H1 (cell line): ENCODE measurements at regions not wholly inside any gene's neighbourhood (a gene's known extent, or its start where the extent isn't known, plus 50 kb on each side); places are given as distances from the start of the nearest gene placed in this dataset.

Source experiments
- CTCF ChIA-PET: fragments of 300-600 bp; sonication (Branson Sonifier 250); formaldehyde crosslinking; loops from one replicate; lab custom pipeline; 2021; ENCODE audit not compliant: partially characterized antibody; lab: Charles Lee
- POLR2A ChIA-PET: fragments of 300-600 bp; sonication (Branson Sonifier 250); formaldehyde crosslinking; loops from one replicate; lab custom pipeline; 2021; ENCODE audit warnings: inconsistent platforms; ENCODE audit not compliant: partially characterized antibody; lab: Charles Lee
- DNase-seq, 2 experiments: peaks; one replicate each; pipeline versions ENCODE4 v3.0.0 to v3.0.0-alpha.2; 2010 to 2022; ENCODE audit warnings: low spot score in 2 of 2, low read depth in 1 of 2, mixed read lengths in 1 of 2
- FAIRE-seq: peaks from 2 replicates; lab custom pipeline; 2011; peaks lifted over from hg19 to GRCh38; lab: Jason Lieb, UNC
- H2AFZ ChIP-seq: 2 replicates; pipeline ENCODE4 v1.8.1; 2012; ENCODE audit warnings: low read length, inconsistent platforms
- H2AK5ac ChIP-seq: 2 replicates; pipeline ENCODE4 v1.6.1; 2013; ENCODE audit warnings: low read depth, low read length
- H2BK120ac ChIP-seq: replicated peaks from 2 replicates; pipeline ENCODE3; 2013; ENCODE audit warnings: low read depth, low read length, inconsistent platforms
- H2BK12ac ChIP-seq: 2 replicates; pipeline ENCODE4 v1.6.1; 2013; ENCODE audit warnings: low read depth, low read length
- H2BK15ac ChIP-seq: 2 replicates; pipeline ENCODE4 v1.6.1; 2013; ENCODE audit warnings: low read length
- H2BK20ac ChIP-seq: 2 replicates; pipeline ENCODE4 v1.6.1; 2013; ENCODE audit warnings: low read length
- H2BK5ac ChIP-seq: 2 replicates; pipeline ENCODE4 v1.6.1; 2013; ENCODE audit warnings: low read depth, low read length
- H3K14ac ChIP-seq: 2 replicates; pipeline ENCODE4 v1.6.1; 2013; ENCODE audit warnings: inconsistent platforms; ENCODE audit not compliant: insufficient read length
- H3K18ac ChIP-seq: 2 replicates; pipeline ENCODE4 v1.6.1; 2013; ENCODE audit warnings: low read length; ENCODE audit errors: extremely low read depth
- H3K23ac ChIP-seq: 2 replicates; pipeline ENCODE4 v1.6.1; 2013; ENCODE audit warnings: inconsistent platforms; ENCODE audit not compliant: insufficient read length
- H3K23me2 ChIP-seq: 2 replicates; pipeline ENCODE4 v1.6.1; 2013; ENCODE audit warnings: low read depth, low read length
- H3K27ac ChIP-seq: 2 replicates; pipeline ENCODE4 v1.6.1; 2011; ENCODE audit warnings: low read depth, low read length, inconsistent platforms
- H3K27me3 ChIP-seq, 4 experiments: replicated peaks in 1 of 4; 1 replicate in 1 of 4; 2 replicates in 3 of 4; pipeline versions ENCODE4 v1.6.1 to v1.8.1; 2011 to 2013; ENCODE audit warnings: low read length in 3 of 4, mild to moderate bottlenecking in 3 of 4, inconsistent platforms in 2 of 4, mixed read lengths in 2 of 4, moderate library complexity in 1 of 4; ENCODE audit not compliant: control insufficient read depth in 3 of 4, insufficient read depth in 3 of 4; ENCODE audit errors: extremely low read depth in 1 of 4
- H3K36me3 ChIP-seq, 4 experiments: 2 replicates each; pipeline versions ENCODE4 v1.6.1 to v1.8.1; 2011 to 2013; ENCODE audit warnings: mild to moderate bottlenecking in 4 of 4, low read length in 3 of 4, moderate library complexity in 2 of 4, control low read depth in 1 of 4, inconsistent platforms in 1 of 4; ENCODE audit not compliant: insufficient read depth in 4 of 4, control insufficient read depth in 2 of 4
- H3K4ac ChIP-seq: replicated peaks from 2 replicates; pipeline ENCODE3; 2013; ENCODE audit warnings: low read length, low read depth, mixed read lengths, inconsistent platforms; ENCODE audit not compliant: insufficient read length
- H3K4me1 ChIP-seq, 4 experiments: replicated peaks in 1 of 4; 1 replicate in 1 of 4; 2 replicates in 3 of 4; pipeline versions ENCODE4 v1.6.1 to v1.8.1; 2011 to 2013; ENCODE audit warnings: low read length in 3 of 4, inconsistent platforms in 2 of 4, mixed read lengths in 1 of 4; ENCODE audit not compliant: insufficient read depth in 4 of 4, control insufficient read depth in 3 of 4
- H3K4me2 ChIP-seq, 2 experiments: 2 replicates each; pipeline versions ENCODE4 v1.6.1 to v1.8.1; 2011 to 2013; ENCODE audit warnings: low read depth in 2 of 2, low read length in 2 of 2, control low read depth in 1 of 2, inconsistent platforms in 1 of 2, mild to moderate bottlenecking in 1 of 2; ENCODE audit not compliant: insufficient read depth in 1 of 2
- H3K4me3 ChIP-seq, 4 experiments: fragments of 200-600, 300-600 bp in 1 of 4; sonication (generic), shearing (Covaris generic), sonication (Bioruptor Twin) in 1 of 4; 2 replicates each; pipeline versions ENCODE4 v1.5.1 to v1.8.1; 2011 to 2016; ENCODE audit warnings: low read length in 4 of 4, low read depth in 3 of 4, control low read depth in 2 of 4, inconsistent platforms in 2 of 4, mild to moderate bottlenecking in 2 of 4, mixed read lengths in 1 of 4, moderate library complexity in 1 of 4; ENCODE audit not compliant: insufficient read depth in 2 of 4; ENCODE audit errors: extremely low read depth in 1 of 4
- H3K56ac ChIP-seq: replicated peaks from 2 replicates; pipeline ENCODE3; 2013; ENCODE audit warnings: low read depth, mild to moderate bottlenecking, mixed read lengths, low read length, inconsistent platforms; ENCODE audit not compliant: insufficient read length
- H3K79me1 ChIP-seq: 2 replicates; pipeline ENCODE4 v1.6.1; 2013; ENCODE audit warnings: low read depth, low read length, control low read depth
- H3K79me2 ChIP-seq, 2 experiments: 2 replicates each; pipeline versions ENCODE4 v1.6.1 to v1.8.1; 2012 to 2013; ENCODE audit warnings: low read length in 2 of 2, mild to moderate bottlenecking in 2 of 2, inconsistent platforms in 1 of 2; ENCODE audit not compliant: insufficient read depth in 2 of 2, control insufficient read depth in 1 of 2
- H3K9ac ChIP-seq, 4 experiments: replicated peaks in 1 of 4; 1 replicate in 1 of 4; 2 replicates in 3 of 4; pipeline versions ENCODE4 v1.6.1 to v1.8.1; 2011 to 2013; ENCODE audit warnings: low read depth in 3 of 4, low read length in 3 of 4, control low read depth in 2 of 4, mild to moderate bottlenecking in 2 of 4, moderate library complexity in 2 of 4, inconsistent platforms in 1 of 4; ENCODE audit errors: extremely low read depth in 1 of 4
- H3K9me3 ChIP-seq, 2 experiments: 2 replicates each; pipeline versions ENCODE4 v1.6.1 to v1.8.1; 2012 to 2013; ENCODE audit warnings: mild to moderate bottlenecking in 2 of 2, moderate library complexity in 2 of 2, control low read depth in 1 of 2, inconsistent platforms in 1 of 2, low read depth in 1 of 2, low read length in 1 of 2, mixed read lengths in 1 of 2; ENCODE audit not compliant: insufficient read depth in 2 of 2
- H4K20me1 ChIP-seq, 2 experiments: replicated peaks in 1 of 2; 2 replicates each; pipeline versions ENCODE3 to v1.8.1; 2011 to 2013; ENCODE audit warnings: inconsistent platforms in 2 of 2, low read length in 2 of 2, mild to moderate bottlenecking in 1 of 2; ENCODE audit not compliant: insufficient read depth in 2 of 2, control insufficient read depth in 1 of 2
- H4K5ac ChIP-seq: 2 replicates; pipeline ENCODE4 v1.6.1; 2013; ENCODE audit warnings: low read length, low read depth, mixed read lengths, inconsistent platforms; ENCODE audit not compliant: insufficient read length
- H4K8ac ChIP-seq: 2 replicates; pipeline ENCODE4 v1.8.0; 2013; ENCODE audit warnings: mild to moderate bottlenecking, moderate library complexity, low read length, inconsistent platforms; ENCODE audit not compliant: insufficient read depth; ENCODE audit errors: extremely low read depth
- H4K91ac ChIP-seq: replicated peaks from 2 replicates; pipeline ENCODE3; 2013; ENCODE audit warnings: low read length, mixed read lengths, inconsistent platforms; ENCODE audit not compliant: insufficient read length
- BRCA1 ChIP-seq: IDR thresholded peaks from 2 replicates; pipeline ENCODE4 v1.6.1; 2012; ENCODE audit warnings: low read depth, low read length, improper control_type of control experiment
- CBX8 ChIP-seq: fragments of 300-800, 300-1000 bp; sonication (generic); IDR thresholded peaks from 2 replicates; pipeline ENCODE4 v1.7.1; 2016; ENCODE audit warnings: low read depth, low read length, borderline replicate concordance
- FOSL1 ChIP-seq: IDR thresholded peaks from 2 replicates; pipeline ENCODE4 v1.6.1; 2011; ENCODE audit warnings: mild to moderate bottlenecking, low read depth, low read length, moderate library complexity; ENCODE audit not compliant: insufficient read depth
- GTF2F1 ChIP-seq: IDR thresholded peaks from 2 replicates; pipeline ENCODE4 v1.6.1; 2012; ENCODE audit warnings: low read depth, low read length, improper control_type of control experiment, borderline replicate concordance
- MAX ChIP-seq: IDR thresholded peaks from 2 replicates; pipeline ENCODE4 v1.6.1; 2012; ENCODE audit warnings: inconsistent platforms
- USF2 ChIP-seq: IDR thresholded peaks from 2 replicates; pipeline ENCODE4 v1.6.1; 2011; ENCODE audit warnings: low read length, improper control_type of control experiment
- WGBS, 2 experiments: shearing (Covaris generic) in 1 of 2; methylation state at CpG; one replicate each; pipeline versions ENCODE4 v1.1.6 to v1.1.7; 2013 to 2015; ENCODE audit warnings: low lambda C conversion rate in 2 of 2, mixed read lengths in 2 of 2, inconsistent platforms in 1 of 2, low coverage in 1 of 2, missing lambda C conversion rate in 1 of 2; ENCODE audit not compliant: insufficient replicate concordance in 2 of 2, insufficient coverage in 1 of 2, insufficient read length in 1 of 2; ENCODE audit errors: extremely low coverage in 1 of 2, missing lambda C conversion rate in 1 of 2; 5-methylcytosine and 5-hydroxymethylcytosine counted together
- TF ChIP-seq, protein P1 (sequence below), 3 experiments: IDR thresholded peaks; 1 replicate in 2 of 3; 2 replicates in 1 of 3; pipeline versions ENCODE4 v1.5.1 to v1.6.1; 2011; ENCODE audit warnings: low read length in 3 of 3, mild to moderate bottlenecking in 3 of 3, inconsistent platforms in 2 of 3, low read depth in 1 of 3, moderate library complexity in 1 of 3; ENCODE audit not compliant: insufficient read depth in 1 of 3; ENCODE audit errors: control extremely low read depth in 1 of 3

DNA sequence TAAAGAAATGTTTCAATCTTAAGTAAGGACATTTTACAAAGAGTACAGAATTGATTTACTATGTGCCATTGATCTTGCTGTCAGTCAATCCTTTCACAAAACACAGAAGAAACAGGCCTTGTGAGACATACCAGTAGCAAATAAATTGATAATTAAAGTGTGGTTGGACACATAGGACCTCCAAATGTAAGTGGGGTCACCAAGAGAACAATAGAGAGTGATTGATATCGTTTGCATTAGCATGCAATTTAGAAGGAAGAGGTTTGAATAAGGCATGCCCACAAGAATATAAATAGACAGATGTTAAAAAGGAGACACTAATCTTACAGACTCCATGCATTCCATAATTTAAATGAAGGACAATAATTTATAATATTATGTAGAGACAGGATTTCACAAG is 1628.3 kb downstream of the PCDH9 start:
- no peak overlapping the region for H4K91ac ChIP-seq
- H3K9me3 ChIP-seq, result no peaks in the 10 kb centered on the region
- H3K4me1 ChIP-seq, result no peaks in the 10 kb centered on the region
- H2BK5ac ChIP-seq, result no peak overlapping the region
- no peak overlapping the region for H4K8ac ChIP-seq
- H2AK5ac ChIP-seq, result no peak overlapping the region
- DNase-seq (no peak), FAIRE-seq (no peak)
- H3K4ac ChIP-seq, result no peak overlapping the region
- H3K79me1 ChIP-seq, result no peaks in the 10 kb centered on the region
- no peaks in the 10 kb centered on the region for H3K79me2 ChIP-seq
- no peaks in the 10 kb centered on the region for H3K27me3 ChIP-seq
- H3K27ac ChIP-seq, result no peak overlapping the region
- H3K14ac ChIP-seq, result no peak overlapping the region
- no peak overlapping the region for H3K18ac ChIP-seq
- CTCF ChIA-PET, result no interaction called here
- no peak overlapping the region for H2BK15ac ChIP-seq
- no peak overlapping the region for H3K4me3 ChIP-seq
- no peak for TF ChIP-seq USF2
- TF ChIP-seq CBX8, result no peak
- TF ChIP-seq, protein P1, sequence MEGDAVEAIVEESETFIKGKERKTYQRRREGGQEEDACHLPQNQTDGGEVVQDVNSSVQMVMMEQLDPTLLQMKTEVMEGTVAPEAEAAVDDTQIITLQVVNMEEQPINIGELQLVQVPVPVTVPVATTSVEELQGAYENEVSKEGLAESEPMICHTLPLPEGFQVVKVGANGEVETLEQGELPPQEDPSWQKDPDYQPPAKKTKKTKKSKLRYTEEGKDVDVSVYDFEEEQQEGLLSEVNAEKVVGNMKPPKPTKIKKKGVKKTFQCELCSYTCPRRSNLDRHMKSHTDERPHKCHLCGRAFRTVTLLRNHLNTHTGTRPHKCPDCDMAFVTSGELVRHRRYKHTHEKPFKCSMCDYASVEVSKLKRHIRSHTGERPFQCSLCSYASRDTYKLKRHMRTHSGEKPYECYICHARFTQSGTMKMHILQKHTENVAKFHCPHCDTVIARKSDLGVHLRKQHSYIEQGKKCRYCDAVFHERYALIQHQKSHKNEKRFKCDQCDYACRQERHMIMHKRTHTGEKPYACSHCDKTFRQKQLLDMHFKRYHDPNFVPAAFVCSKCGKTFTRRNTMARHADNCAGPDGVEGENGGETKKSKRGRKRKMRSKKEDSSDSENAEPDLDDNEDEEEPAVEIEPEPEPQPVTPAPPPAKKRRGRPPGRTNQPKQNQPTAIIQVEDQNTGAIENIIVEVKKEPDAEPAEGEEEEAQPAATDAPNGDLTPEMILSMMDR (IDR thresholded peaks at IDR 0.05; ENCODE audit: control extremely low read depth in 1 of 3, insufficient read depth in 1 of 3, low read depth in 1 of 3, low read length in 3 of 3), result no peak
- no peak for TF ChIP-seq BRCA1
- no peak for TF ChIP-seq GTF2F1
- no peak for TF ChIP-seq MAX
- TF ChIP-seq FOSL1, result no peak
- no peaks in the 10 kb centered on the region for H4K20me1 ChIP-seq
- H3K4me2 ChIP-seq, result no peak overlapping the region
- H3K9ac ChIP-seq, result no peak overlapping the region
- H3K23me2 ChIP-seq, result no peaks in the 10 kb centered on the region
- H3K56ac ChIP-seq, result no peak overlapping the region
- no peak overlapping the region for H2BK12ac ChIP-seq
- H3K36me3 ChIP-seq, result no peaks in the 10 kb centered on the region
- no peak overlapping the region for H2BK20ac ChIP-seq
- 96% methylated on average over 1 of the region's 1 CpG; no CpG with 5 or more reads in 1 of the 2 experiments for WGBS, 2 experiments
- H4K5ac ChIP-seq, result no peak overlapping the region
- H3K23ac ChIP-seq, result no peak overlapping the region
- POLR2A ChIA-PET, result no interaction called here
- H2BK120ac ChIP-seq, result no peak overlapping the region
- no peak overlapping the region for H2AFZ ChIP-seq
